SK-N-SH (cell line): ENCODE measurements at regions not wholly inside any gene's neighbourhood (a gene's known extent, or its start where the extent isn't known, plus 50 kb on each side); places are given as distances from the start of the nearest gene placed in this dataset.

Source experiments
- EP300 ChIP-seq, 2 experiments: IDR thresholded peaks; 2 replicates each; pipeline versions ENCODE4 v1.4.0 to v1.6.1; 2012; ENCODE audit warnings: borderline replicate concordance in 1 of 2, low read depth in 1 of 2, low read length in 1 of 2
- FOXM1 ChIP-seq: IDR thresholded peaks from 2 replicates; pipeline ENCODE4 v1.4.0; 2012; ENCODE audit warnings: low read depth, mild to moderate bottlenecking
- NRF1 ChIP-seq: IDR thresholded peaks from 2 replicates; pipeline ENCODE4 v1.6.1; 2012; ENCODE audit warnings: low read depth, mild to moderate bottlenecking, low read length
- RAD21 ChIP-seq: IDR thresholded peaks from 2 replicates; pipeline ENCODE4 v1.6.1; 2012; ENCODE audit warnings: mild to moderate bottlenecking, low read length
- RFX5 ChIP-seq: IDR thresholded peaks from 2 replicates; pipeline ENCODE4 v1.6.1; 2012; ENCODE audit warnings: mild to moderate bottlenecking, improper control_type of control experiment, low read length
- TAF1 ChIP-seq: IDR thresholded peaks from 2 replicates; pipeline ENCODE4 v1.6.1; 2012; ENCODE audit warnings: low read depth, mild to moderate bottlenecking, low read length, moderate library complexity, borderline replicate concordance
- YY1 ChIP-seq: IDR thresholded peaks from 2 replicates; pipeline ENCODE4 v1.4.0; 2012; ENCODE audit warnings: low read depth, mild to moderate bottlenecking
- TF ChIP-seq, protein P1 (sequence below): fragments of 200-600 bp; sonication (generic); IDR thresholded peaks from 2 replicates; pipeline ENCODE4 v1.6.1; 2017; ENCODE audit warnings: antibody characterized with exemption, mild to moderate bottlenecking, moderate library complexity
- TF ChIP-seq, protein P2 (sequence below): IDR thresholded peaks from 2 replicates; pipeline ENCODE4; 2012
- TF ChIP-seq, protein P3 (sequence below): IDR thresholded peaks from 2 replicates; pipeline ENCODE4 v1.6.1; 2012; ENCODE audit warnings: mild to moderate bottlenecking, low read depth, low read length, moderate library complexity

DNA sequence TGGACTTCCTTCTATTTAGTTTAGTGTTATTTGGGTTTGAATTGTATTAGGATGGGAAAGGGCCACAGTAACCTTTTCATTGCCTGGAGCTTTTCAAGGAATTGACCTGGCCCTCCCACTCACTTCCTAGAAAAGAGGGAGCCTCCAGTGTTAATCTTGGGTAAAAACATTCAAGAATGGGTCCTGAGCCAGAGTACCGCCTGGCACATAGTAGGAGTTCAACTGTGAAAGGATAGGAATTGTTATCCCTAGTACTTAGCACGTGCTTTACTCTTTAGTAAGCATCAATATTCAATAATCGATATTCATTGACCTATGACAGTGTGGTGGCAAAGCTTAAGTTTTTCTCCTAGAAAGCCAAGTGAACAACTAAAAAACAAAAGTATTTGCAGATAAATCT is 179.9 kb downstream of the IRS1 start:
- TF ChIP-seq, protein P1, sequence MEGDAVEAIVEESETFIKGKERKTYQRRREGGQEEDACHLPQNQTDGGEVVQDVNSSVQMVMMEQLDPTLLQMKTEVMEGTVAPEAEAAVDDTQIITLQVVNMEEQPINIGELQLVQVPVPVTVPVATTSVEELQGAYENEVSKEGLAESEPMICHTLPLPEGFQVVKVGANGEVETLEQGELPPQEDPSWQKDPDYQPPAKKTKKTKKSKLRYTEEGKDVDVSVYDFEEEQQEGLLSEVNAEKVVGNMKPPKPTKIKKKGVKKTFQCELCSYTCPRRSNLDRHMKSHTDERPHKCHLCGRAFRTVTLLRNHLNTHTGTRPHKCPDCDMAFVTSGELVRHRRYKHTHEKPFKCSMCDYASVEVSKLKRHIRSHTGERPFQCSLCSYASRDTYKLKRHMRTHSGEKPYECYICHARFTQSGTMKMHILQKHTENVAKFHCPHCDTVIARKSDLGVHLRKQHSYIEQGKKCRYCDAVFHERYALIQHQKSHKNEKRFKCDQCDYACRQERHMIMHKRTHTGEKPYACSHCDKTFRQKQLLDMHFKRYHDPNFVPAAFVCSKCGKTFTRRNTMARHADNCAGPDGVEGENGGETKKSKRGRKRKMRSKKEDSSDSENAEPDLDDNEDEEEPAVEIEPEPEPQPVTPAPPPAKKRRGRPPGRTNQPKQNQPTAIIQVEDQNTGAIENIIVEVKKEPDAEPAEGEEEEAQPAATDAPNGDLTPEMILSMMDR: no peak
- TF ChIP-seq TAF1: no peak
- TF ChIP-seq FOXM1: no peak
- TF ChIP-seq, protein P2, sequence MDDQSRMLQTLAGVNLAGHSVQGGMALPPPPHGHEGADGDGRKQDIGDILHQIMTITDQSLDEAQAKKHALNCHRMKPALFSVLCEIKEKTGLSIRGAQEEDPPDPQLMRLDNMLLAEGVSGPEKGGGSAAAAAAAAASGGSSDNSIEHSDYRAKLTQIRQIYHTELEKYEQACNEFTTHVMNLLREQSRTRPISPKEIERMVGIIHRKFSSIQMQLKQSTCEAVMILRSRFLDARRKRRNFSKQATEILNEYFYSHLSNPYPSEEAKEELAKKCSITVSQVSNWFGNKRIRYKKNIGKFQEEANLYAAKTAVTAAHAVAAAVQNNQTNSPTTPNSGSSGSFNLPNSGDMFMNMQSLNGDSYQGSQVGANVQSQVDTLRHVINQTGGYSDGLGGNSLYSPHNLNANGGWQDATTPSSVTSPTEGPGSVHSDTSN: no peak
- TF ChIP-seq, protein P3, sequence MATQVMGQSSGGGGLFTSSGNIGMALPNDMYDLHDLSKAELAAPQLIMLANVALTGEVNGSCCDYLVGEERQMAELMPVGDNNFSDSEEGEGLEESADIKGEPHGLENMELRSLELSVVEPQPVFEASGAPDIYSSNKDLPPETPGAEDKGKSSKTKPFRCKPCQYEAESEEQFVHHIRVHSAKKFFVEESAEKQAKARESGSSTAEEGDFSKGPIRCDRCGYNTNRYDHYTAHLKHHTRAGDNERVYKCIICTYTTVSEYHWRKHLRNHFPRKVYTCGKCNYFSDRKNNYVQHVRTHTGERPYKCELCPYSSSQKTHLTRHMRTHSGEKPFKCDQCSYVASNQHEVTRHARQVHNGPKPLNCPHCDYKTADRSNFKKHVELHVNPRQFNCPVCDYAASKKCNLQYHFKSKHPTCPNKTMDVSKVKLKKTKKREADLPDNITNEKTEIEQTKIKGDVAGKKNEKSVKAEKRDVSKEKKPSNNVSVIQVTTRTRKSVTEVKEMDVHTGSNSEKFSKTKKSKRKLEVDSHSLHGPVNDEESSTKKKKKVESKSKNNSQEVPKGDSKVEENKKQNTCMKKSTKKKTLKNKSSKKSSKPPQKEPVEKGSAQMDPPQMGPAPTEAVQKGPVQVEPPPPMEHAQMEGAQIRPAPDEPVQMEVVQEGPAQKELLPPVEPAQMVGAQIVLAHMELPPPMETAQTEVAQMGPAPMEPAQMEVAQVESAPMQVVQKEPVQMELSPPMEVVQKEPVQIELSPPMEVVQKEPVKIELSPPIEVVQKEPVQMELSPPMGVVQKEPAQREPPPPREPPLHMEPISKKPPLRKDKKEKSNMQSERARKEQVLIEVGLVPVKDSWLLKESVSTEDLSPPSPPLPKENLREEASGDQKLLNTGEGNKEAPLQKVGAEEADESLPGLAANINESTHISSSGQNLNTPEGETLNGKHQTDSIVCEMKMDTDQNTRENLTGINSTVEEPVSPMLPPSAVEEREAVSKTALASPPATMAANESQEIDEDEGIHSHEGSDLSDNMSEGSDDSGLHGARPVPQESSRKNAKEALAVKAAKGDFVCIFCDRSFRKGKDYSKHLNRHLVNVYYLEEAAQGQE: no peak
- TF ChIP-seq NRF1: no peak
- no peak for TF ChIP-seq EP300 (IDR thresholded peaks at IDR 0.05; ENCODE audit: borderline replicate concordance in 1 of 2, low read depth in 1 of 2, low read length in 1 of 2)
- TF ChIP-seq RAD21: no peak
- TF ChIP-seq YY1: no peak
- no peak for TF ChIP-seq RFX5
